H1 (cell line): ENCODE measurements at regions not wholly inside any gene's neighbourhood (a gene's known extent, or its start where the extent isn't known, plus 50 kb on each side); places are given as distances from the start of the nearest gene placed in this dataset.
A peak's percentile ranks its signal among the peaks of the same experiment; 100 is the strongest.

Experiments used
- CTCF ChIA-PET: fragments of 300-600 bp; sonication (Branson Sonifier 250); formaldehyde crosslinking; loops from one replicate; lab custom pipeline; 2021; ENCODE audit not compliant: partially characterized antibody; lab: Charles Lee
- POLR2A ChIA-PET: fragments of 300-600 bp; sonication (Branson Sonifier 250); formaldehyde crosslinking; loops from one replicate; lab custom pipeline; 2021; ENCODE audit warnings: inconsistent platforms; ENCODE audit not compliant: partially characterized antibody; lab: Charles Lee
- DNase-seq, 2 experiments: peaks; one replicate each; pipeline versions ENCODE4 v3.0.0 to v3.0.0-alpha.2; 2010 to 2022; ENCODE audit warnings: low spot score in 2 of 2, low read depth in 1 of 2, mixed read lengths in 1 of 2
- FAIRE-seq: peaks from 2 replicates; lab custom pipeline; 2011; peaks lifted over from hg19 to GRCh38; lab: Jason Lieb, UNC
- H2AFZ ChIP-seq: 2 replicates; pipeline ENCODE4 v1.8.1; 2012; ENCODE audit warnings: low read length, inconsistent platforms
- H2AK5ac ChIP-seq: 2 replicates; pipeline ENCODE4 v1.6.1; 2013; ENCODE audit warnings: low read depth, low read length
- H2BK120ac ChIP-seq: replicated peaks from 2 replicates; pipeline ENCODE3; 2013; ENCODE audit warnings: low read depth, low read length, inconsistent platforms
- H2BK12ac ChIP-seq: 2 replicates; pipeline ENCODE4 v1.6.1; 2013; ENCODE audit warnings: low read depth, low read length
- H2BK15ac ChIP-seq: 2 replicates; pipeline ENCODE4 v1.6.1; 2013; ENCODE audit warnings: low read length
- H2BK20ac ChIP-seq: 2 replicates; pipeline ENCODE4 v1.6.1; 2013; ENCODE audit warnings: low read length
- H2BK5ac ChIP-seq: 2 replicates; pipeline ENCODE4 v1.6.1; 2013; ENCODE audit warnings: low read depth, low read length
- H3K14ac ChIP-seq: 2 replicates; pipeline ENCODE4 v1.6.1; 2013; ENCODE audit warnings: inconsistent platforms; ENCODE audit not compliant: insufficient read length
- H3K18ac ChIP-seq: 2 replicates; pipeline ENCODE4 v1.6.1; 2013; ENCODE audit warnings: low read length; ENCODE audit errors: extremely low read depth
- H3K23ac ChIP-seq: 2 replicates; pipeline ENCODE4 v1.6.1; 2013; ENCODE audit warnings: inconsistent platforms; ENCODE audit not compliant: insufficient read length
- H3K23me2 ChIP-seq: 2 replicates; pipeline ENCODE4 v1.6.1; 2013; ENCODE audit warnings: low read depth, low read length
- H3K27ac ChIP-seq: 2 replicates; pipeline ENCODE4 v1.6.1; 2011; ENCODE audit warnings: low read depth, low read length, inconsistent platforms
- H3K27me3 ChIP-seq, 4 experiments: replicated peaks in 1 of 4; 1 replicate in 1 of 4; 2 replicates in 3 of 4; pipeline versions ENCODE4 v1.6.1 to v1.8.1; 2011 to 2013; ENCODE audit warnings: low read length in 3 of 4, mild to moderate bottlenecking in 3 of 4, inconsistent platforms in 2 of 4, mixed read lengths in 2 of 4, moderate library complexity in 1 of 4; ENCODE audit not compliant: control insufficient read depth in 3 of 4, insufficient read depth in 3 of 4; ENCODE audit errors: extremely low read depth in 1 of 4
- H3K36me3 ChIP-seq, 4 experiments: 2 replicates each; pipeline versions ENCODE4 v1.6.1 to v1.8.1; 2011 to 2013; ENCODE audit warnings: mild to moderate bottlenecking in 4 of 4, low read length in 3 of 4, moderate library complexity in 2 of 4, control low read depth in 1 of 4, inconsistent platforms in 1 of 4; ENCODE audit not compliant: insufficient read depth in 4 of 4, control insufficient read depth in 2 of 4
- H3K4ac ChIP-seq: replicated peaks from 2 replicates; pipeline ENCODE3; 2013; ENCODE audit warnings: low read length, low read depth, mixed read lengths, inconsistent platforms; ENCODE audit not compliant: insufficient read length
- H3K4me1 ChIP-seq, 4 experiments: replicated peaks in 1 of 4; 1 replicate in 1 of 4; 2 replicates in 3 of 4; pipeline versions ENCODE4 v1.6.1 to v1.8.1; 2011 to 2013; ENCODE audit warnings: low read length in 3 of 4, inconsistent platforms in 2 of 4, mixed read lengths in 1 of 4; ENCODE audit not compliant: insufficient read depth in 4 of 4, control insufficient read depth in 3 of 4
- H3K4me2 ChIP-seq, 2 experiments: 2 replicates each; pipeline versions ENCODE4 v1.6.1 to v1.8.1; 2011 to 2013; ENCODE audit warnings: low read depth in 2 of 2, low read length in 2 of 2, control low read depth in 1 of 2, inconsistent platforms in 1 of 2, mild to moderate bottlenecking in 1 of 2; ENCODE audit not compliant: insufficient read depth in 1 of 2
- H3K4me3 ChIP-seq, 4 experiments: fragments of 200-600, 300-600 bp in 1 of 4; sonication (generic), shearing (Covaris generic), sonication (Bioruptor Twin) in 1 of 4; 2 replicates each; pipeline versions ENCODE4 v1.5.1 to v1.8.1; 2011 to 2016; ENCODE audit warnings: low read length in 4 of 4, low read depth in 3 of 4, control low read depth in 2 of 4, inconsistent platforms in 2 of 4, mild to moderate bottlenecking in 2 of 4, mixed read lengths in 1 of 4, moderate library complexity in 1 of 4; ENCODE audit not compliant: insufficient read depth in 2 of 4; ENCODE audit errors: extremely low read depth in 1 of 4
- H3K56ac ChIP-seq: replicated peaks from 2 replicates; pipeline ENCODE3; 2013; ENCODE audit warnings: low read depth, mild to moderate bottlenecking, mixed read lengths, low read length, inconsistent platforms; ENCODE audit not compliant: insufficient read length
- H3K79me1 ChIP-seq: 2 replicates; pipeline ENCODE4 v1.6.1; 2013; ENCODE audit warnings: low read depth, low read length, control low read depth
- H3K79me2 ChIP-seq, 2 experiments: 2 replicates each; pipeline versions ENCODE4 v1.6.1 to v1.8.1; 2012 to 2013; ENCODE audit warnings: low read length in 2 of 2, mild to moderate bottlenecking in 2 of 2, inconsistent platforms in 1 of 2; ENCODE audit not compliant: insufficient read depth in 2 of 2, control insufficient read depth in 1 of 2
- H3K9ac ChIP-seq, 4 experiments: replicated peaks in 1 of 4; 1 replicate in 1 of 4; 2 replicates in 3 of 4; pipeline versions ENCODE4 v1.6.1 to v1.8.1; 2011 to 2013; ENCODE audit warnings: low read depth in 3 of 4, low read length in 3 of 4, control low read depth in 2 of 4, mild to moderate bottlenecking in 2 of 4, moderate library complexity in 2 of 4, inconsistent platforms in 1 of 4; ENCODE audit errors: extremely low read depth in 1 of 4
- H3K9me3 ChIP-seq, 2 experiments: 2 replicates each; pipeline versions ENCODE4 v1.6.1 to v1.8.1; 2012 to 2013; ENCODE audit warnings: mild to moderate bottlenecking in 2 of 2, moderate library complexity in 2 of 2, control low read depth in 1 of 2, inconsistent platforms in 1 of 2, low read depth in 1 of 2, low read length in 1 of 2, mixed read lengths in 1 of 2; ENCODE audit not compliant: insufficient read depth in 2 of 2
- H4K20me1 ChIP-seq, 2 experiments: replicated peaks in 1 of 2; 2 replicates each; pipeline versions ENCODE3 to v1.8.1; 2011 to 2013; ENCODE audit warnings: inconsistent platforms in 2 of 2, low read length in 2 of 2, mild to moderate bottlenecking in 1 of 2; ENCODE audit not compliant: insufficient read depth in 2 of 2, control insufficient read depth in 1 of 2
- H4K5ac ChIP-seq: 2 replicates; pipeline ENCODE4 v1.6.1; 2013; ENCODE audit warnings: low read length, low read depth, mixed read lengths, inconsistent platforms; ENCODE audit not compliant: insufficient read length
- H4K8ac ChIP-seq: 2 replicates; pipeline ENCODE4 v1.8.0; 2013; ENCODE audit warnings: mild to moderate bottlenecking, moderate library complexity, low read length, inconsistent platforms; ENCODE audit not compliant: insufficient read depth; ENCODE audit errors: extremely low read depth
- H4K91ac ChIP-seq: replicated peaks from 2 replicates; pipeline ENCODE3; 2013; ENCODE audit warnings: low read length, mixed read lengths, inconsistent platforms; ENCODE audit not compliant: insufficient read length
- CHD2 ChIP-seq: IDR thresholded peaks from 2 replicates; pipeline ENCODE4 v1.6.1; 2012; ENCODE audit warnings: low read length, improper control_type of control experiment
- EP300 ChIP-seq, 2 experiments: IDR thresholded peaks; 1 replicate in 1 of 2; 2 replicates in 1 of 2; pipeline ENCODE4 v1.6.1; 2011 to 2012; ENCODE audit warnings: low read depth in 2 of 2, low read length in 2 of 2, mild to moderate bottlenecking in 2 of 2, borderline replicate concordance in 1 of 2, inconsistent platforms in 1 of 2, moderate library complexity in 1 of 2
- FOSL1 ChIP-seq: IDR thresholded peaks from 2 replicates; pipeline ENCODE4 v1.6.1; 2011; ENCODE audit warnings: mild to moderate bottlenecking, low read depth, low read length, moderate library complexity; ENCODE audit not compliant: insufficient read depth
- KDM5A ChIP-seq: fragments of 200-600 bp; IDR thresholded peaks from 2 replicates; pipeline ENCODE4 v1.7.1; 2012; ENCODE audit warnings: mild to moderate bottlenecking, low read length, inconsistent platforms, mixed read lengths
- RAD21 ChIP-seq, 2 experiments: IDR thresholded peaks in 1 of 2; conservative IDR thresholded peaks in 1 of 2; 2 replicates each; pipeline ENCODE4 v1.6.1; 2011; ENCODE audit warnings: low read depth in 2 of 2, low read length in 2 of 2, improper control_type of control experiment in 1 of 2, inconsistent platforms in 1 of 2, mild to moderate bottlenecking in 1 of 2, moderate library complexity in 1 of 2
- WGBS, 2 experiments: shearing (Covaris generic) in 1 of 2; methylation state at CpG; one replicate each; pipeline versions ENCODE4 v1.1.6 to v1.1.7; 2013 to 2015; ENCODE audit warnings: low lambda C conversion rate in 2 of 2, mixed read lengths in 2 of 2, inconsistent platforms in 1 of 2, low coverage in 1 of 2, missing lambda C conversion rate in 1 of 2; ENCODE audit not compliant: insufficient replicate concordance in 2 of 2, insufficient coverage in 1 of 2, insufficient read length in 1 of 2; ENCODE audit errors: extremely low coverage in 1 of 2, missing lambda C conversion rate in 1 of 2; 5-methylcytosine and 5-hydroxymethylcytosine counted together

GRCh38 chr16:26598061-26598460 lies 468.7 kb upstream of the C16orf82 start:
- no peaks in the 10 kb centered on the region for H3K36me3 ChIP-seq
- H2BK15ac ChIP-seq = no peak overlapping the region
- H3K4me1 ChIP-seq = peaks cover 4 to 13% (median 11%) of the 10 kb centered on the region in 4 experiments
- no peak overlapping the region for H3K14ac ChIP-seq
- H2BK20ac ChIP-seq = peak overlapping the region; percentile 5; the same call in 1 of the 2 replicates
- H3K4me3 ChIP-seq = no peak overlapping the region
- H3K27ac ChIP-seq = no peak overlapping the region
- no peak for TF ChIP-seq EP300 (IDR thresholded peaks at IDR 0.05; ENCODE audit: borderline replicate concordance in 1 of 2, low read depth in 2 of 2, low read length in 2 of 2)
- TF ChIP-seq FOSL1 = no peak
- no peak for TF ChIP-seq CHD2
- TF ChIP-seq KDM5A = no peak
- no peak for TF ChIP-seq RAD21 (IDR thresholded peaks at IDR 0.05 in 1 of 2, conservative IDR thresholded peaks at IDR 0.05 in 1 of 2; ENCODE audit: low read depth in 2 of 2, low read length in 2 of 2)
- no peak for DNase-seq
- no peak overlapping the region for H4K8ac ChIP-seq
- H3K79me2 ChIP-seq = no peaks in the 10 kb centered on the region
- H3K56ac ChIP-seq = no peak overlapping the region
- CTCF ChIA-PET = no interaction called here
- no peak overlapping the region for H4K91ac ChIP-seq
- no peaks in the 10 kb centered on the region for H3K23me2 ChIP-seq
- no peak for FAIRE-seq
- H2BK5ac ChIP-seq = no peak overlapping the region
- 96% methylated on average over 5 of the region's 5 CpGs; no CpG with 5 or more reads in 1 of the 2 experiments for WGBS, 2 experiments
- H2BK120ac ChIP-seq = peak overlapping the region; percentile 52
- no peaks in the 10 kb centered on the region for H3K79me1 ChIP-seq
- peak overlapping the region; percentile 8; the same call in 1 of the 2 replicates for H2AK5ac ChIP-seq
- no peaks in the 10 kb centered on the region for H3K27me3 ChIP-seq
- POLR2A ChIA-PET = no interaction called here
- no peak overlapping the region; the same call in 1 of the 2 replicates for H3K18ac ChIP-seq
- H3K9me3 ChIP-seq = no peaks in the 10 kb centered on the region
- no peaks in the 10 kb centered on the region for H4K20me1 ChIP-seq
- H3K9ac ChIP-seq = no peak overlapping the region
- peak overlapping the region; percentile 44; the same call in 1 of the 2 replicates for H2BK12ac ChIP-seq
- no peak overlapping the region for H4K5ac ChIP-seq
- no peak overlapping the region for H3K23ac ChIP-seq
- peak overlapping the region; percentile 33 for H3K4ac ChIP-seq
- H2AFZ ChIP-seq = no peak overlapping the region
- peak overlapping the region in 1 of 2 experiments; percentile 61; a peak in 1 of 4 replicates for H3K4me2 ChIP-seq
